B cell (primary cell): ENCODE measurements at regions not wholly inside any gene's neighbourhood (a gene's known extent, or its start where the extent isn't known, plus 50 kb on each side); places are given as distances from the start of the nearest gene placed in this dataset.

ENCODE experiments used
- ATAC-seq: fragments of 200-7000 bp; cut with Tn5 transposase; one replicate; pipeline ENCODE4 v1.10.0; 2021; ENCODE audit warnings: low read depth, mild to moderate bottlenecking, moderate number of reproducible peaks, moderate library complexity
- CTCF ChIA-PET: fragments of 350-600 bp; sonication (Branson Sonifier 250); formaldehyde crosslinking; loops from one replicate; lab custom pipeline; 2021; ENCODE audit warnings: antibody characterized with exemption, inconsistent platforms; lab: Charles Lee
- POLR2A ChIA-PET: fragments of 350-600 bp; sonication (Branson Sonifier 250); formaldehyde crosslinking; loops from one replicate; lab custom pipeline; 2021; ENCODE audit warnings: antibody characterized with exemption; lab: Charles Lee
- DNase-seq: peaks from one replicate; pipeline ENCODE4 v3.0.0; 2013
- H2AFZ ChIP-seq: 2 replicates; pipeline ENCODE4 v1.6.1; 2012; ENCODE audit warnings: mild to moderate bottlenecking, low read depth, low read length; ENCODE audit not compliant: insufficient read depth, poor library complexity, severe bottlenecking
- H3K27ac ChIP-seq, 2 donors: 1 replicate in 1 of 2; 2 replicates in 1 of 2; pipeline ENCODE4 v1.5.1; 2012 to 2013; ENCODE audit warnings: low read length in 2 of 2, mild to moderate bottlenecking in 2 of 2, moderate library complexity in 1 of 2
- H3K27me3 ChIP-seq, 4 experiments: fragments of 200-600 bp in 1 of 4; sonication (generic) in 1 of 4; replicated peaks in 1 of 4; 1 replicate in 2 of 4; 2 replicates in 2 of 4; pipeline versions ENCODE4 v1.6.1 to v1.7.0; 2013 to 2016; ENCODE audit warnings: low read length in 3 of 4, mild to moderate bottlenecking in 2 of 4, mixed read lengths in 1 of 4, moderate library complexity in 1 of 4; ENCODE audit not compliant: insufficient read depth in 4 of 4, control insufficient read depth in 3 of 4; ENCODE audit errors: control extremely low read depth in 1 of 4
- H3K36me3 ChIP-seq, 2 experiments: replicated peaks in 1 of 2; 1 replicate in 1 of 2; 2 replicates in 1 of 2; pipeline versions ENCODE4 v1.6.1 to v1.7.1; 2013; ENCODE audit warnings: low read length in 1 of 2; ENCODE audit not compliant: insufficient read depth in 2 of 2, control insufficient read depth in 1 of 2; ENCODE audit errors: control extremely low read depth in 1 of 2, extremely low read depth in 1 of 2
- H3K4me1 ChIP-seq, 2 donors: fragments of 200-600 bp in 1 of 2; sonication (generic) in 1 of 2; 1 replicate in 1 of 2; 2 replicates in 1 of 2; pipeline versions ENCODE4 v1.5.1 to v1.6.1; 2013 to 2017; ENCODE audit warnings: low read length in 2 of 2; ENCODE audit not compliant: control insufficient read depth in 2 of 2, insufficient read depth in 2 of 2
- H3K4me2 ChIP-seq: replicated peaks from 2 replicates; pipeline ENCODE3; 2012; ENCODE audit warnings: mild to moderate bottlenecking, low read depth, low read length; ENCODE audit not compliant: poor library complexity, severe bottlenecking
- H3K4me3 ChIP-seq, 5 experiments: fragments of 200-600 bp in 1 of 5; sonication (generic) in 1 of 5; 1 replicate in 3 of 5; 2 replicates in 2 of 5; pipeline versions ENCODE4 v1.5.1 to v1.7.0; 2011 to 2016; ENCODE audit warnings: low read length in 4 of 5, mild to moderate bottlenecking in 4 of 5, low read depth in 2 of 5, control low read depth in 1 of 5, moderate library complexity in 1 of 5; ENCODE audit not compliant: insufficient read depth in 1 of 5; ENCODE audit errors: control extremely low read depth in 1 of 5, extremely low read depth in 1 of 5
- H3K79me2 ChIP-seq: fragments of 200-600 bp; sonication (generic); one replicate; pipeline ENCODE4 v1.6.0; 2016; ENCODE audit warnings: low read length; ENCODE audit not compliant: control insufficient read depth, insufficient read depth
- H3K9ac ChIP-seq: fragments of 200-600 bp; sonication (generic); 2 replicates; pipeline ENCODE4 v1.6.1; 2017; ENCODE audit warnings: mild to moderate bottlenecking, low read length, moderate library complexity
- H3K9me3 ChIP-seq, 3 donors: one replicate each; pipeline versions ENCODE4 v1.6.1 to v1.7.1; 2013; ENCODE audit warnings: low read length in 2 of 3; ENCODE audit not compliant: control insufficient read depth in 2 of 3, insufficient read depth in 1 of 3; ENCODE audit errors: control extremely low read depth in 1 of 3
- H4K20me1 ChIP-seq: 2 replicates; pipeline ENCODE4 v1.6.0; 2012; ENCODE audit warnings: mild to moderate bottlenecking, low read length; ENCODE audit not compliant: insufficient read depth, control insufficient read depth, poor library complexity, severe bottlenecking
- H3K27ac Mint-ChIP-seq: one replicate; pipeline ENCODE4 v1.8.0; 2021; ENCODE audit warnings: mixed read lengths
- H3K27me3 Mint-ChIP-seq: one replicate; pipeline ENCODE4 v1.8.0; 2021; ENCODE audit warnings: mixed read lengths
- H3K4me1 Mint-ChIP-seq: one replicate; pipeline ENCODE4 v1.8.0; 2021; ENCODE audit warnings: mixed read lengths
- H3K4me3 Mint-ChIP-seq: one replicate; pipeline ENCODE4 v1.8.0; 2021; ENCODE audit warnings: mixed read lengths
- H3K9me3 Mint-ChIP-seq: one replicate; pipeline ENCODE4 v1.8.0; 2022; ENCODE audit warnings: mixed read lengths; ENCODE audit not compliant: insufficient read depth
- CTCF ChIP-seq: fragments of 200-600 bp; IDR thresholded peaks from one replicate; pipeline ENCODE4 v1.8.0; 2022; ENCODE audit warnings: antibody characterized with exemption, mild to moderate bottlenecking
- EZH2 ChIP-seq: IDR thresholded peaks from 2 replicates; pipeline ENCODE4 v1.6.1; 2012; ENCODE audit warnings: borderline replicate concordance, low read depth, mild to moderate bottlenecking, moderate library complexity, low read length; ENCODE audit not compliant: insufficient read depth, poor library complexity, severe bottlenecking
- WGBS: methylation state at CpG from one replicate; pipeline ENCODE4 v1.1.5; 2013; ENCODE audit warnings: missing lambda C conversion rate; ENCODE audit not compliant: insufficient coverage; 5-methylcytosine and 5-hydroxymethylcytosine counted together
- intact Hi-C: fragments of 100-400 bp; cut with micrococcal nuclease; formaldehyde crosslinking; loops from one replicate; pipeline ENCODE4 v1.10.0; 2022

GRCh38 chr2:76613330-76613729 is 902.6 kb upstream of the GCFC2 start:
- Mint-ChIP-seq H3K27ac (no peak overlapping the region), H3K9me3 (no peaks in the 10 kb centered on the region), H3K4me3 (no peak overlapping the region), H3K4me1 (no peaks in the 10 kb centered on the region), H3K27me3 (no peaks in the 10 kb centered on the region)
- Histone ChIP-seq H3K79me2 (no peaks in the 10 kb centered on the region), H3K9ac (no peak overlapping the region), H3K27ac (no peak overlapping the region), H3K36me3 (no peaks in the 10 kb centered on the region), H3K27me3 (no peaks in the 10 kb centered on the region), H3K9me3 (no peaks in the 10 kb centered on the region), H3K4me3 (no peak overlapping the region), H3K4me2 (no peak overlapping the region), H2AFZ (no peak overlapping the region), H4K20me1 (no peaks in the 10 kb centered on the region), H3K4me1 (no peaks in the 10 kb centered on the region)
- TF ChIP-seq EZH2: no peak
- TF ChIP-seq CTCF: no peak
- ATAC-seq (no peak), DNase-seq (no peak)
- CTCF ChIA-PET: no interaction called here
- intact Hi-C loops: no loop called here
- POLR2A ChIA-PET: no interaction called here

- H3K4me1 ChIP-seq: no peaks in the 10 kb centered on the region
- Mint-ChIP-seq H3K27me3 (no peaks in the 10 kb centered on the region), H3K4me1 (no peaks in the 10 kb centered on the region), H3K4me3 (no peak overlapping the region), H3K9me3 (no peaks in the 10 kb centered on the region), H3K27ac (no peak overlapping the region)
- no peaks in the 10 kb centered on the region for H3K36me3 ChIP-seq
- H3K27ac ChIP-seq: no peak overlapping the region
- H2AFZ ChIP-seq: no peak overlapping the region
- H4K20me1 ChIP-seq: no peaks in the 10 kb centered on the region
- POLR2A ChIA-PET: no interaction called here
- no peak overlapping the region for H3K4me3 ChIP-seq
- no peak overlapping the region for H3K4me2 ChIP-seq
- no peaks in the 10 kb centered on the region for H3K79me2 ChIP-seq
- intact Hi-C loops: no loop called here
- no peaks in the 10 kb centered on the region for H3K27me3 ChIP-seq
- H3K9ac ChIP-seq: no peak overlapping the region
- WGBS: no CpG with 5 or more reads among the region's 2 CpGs
- no peak for ATAC-seq
- CTCF ChIA-PET: no interaction called here
- TF ChIP-seq CTCF: no peak
- TF ChIP-seq EZH2: no peak
- H3K9me3 ChIP-seq: no peaks in the 10 kb centered on the region
- no peak for DNase-seq
These were observed 902.0 kb upstream of the GCFC2 start for GRCh38 chr2:76612764-76613163.
